GM12865 (cell line): ENCODE measurements at regions not wholly inside any gene's neighbourhood (a gene's known extent, or its start where the extent isn't known, plus 50 kb on each side); places are given as distances from the start of the nearest gene placed in this dataset.

Source experiments
- DNase-seq: peaks from one replicate; pipeline ENCODE4 v3.0.0; 2010; ENCODE audit warnings: low read depth
- H3K4me3 ChIP-seq: 2 replicates; pipeline ENCODE4 v1.5.1; 2011; ENCODE audit warnings: mild to moderate bottlenecking, low read depth, low read length, control low read depth
- CTCF ChIP-seq: IDR thresholded peaks from 2 replicates; pipeline ENCODE4 v1.5.1; 2011; ENCODE audit warnings: low read length, control low read depth, low read depth, inconsistent platforms; ENCODE audit not compliant: insufficient read depth; ENCODE audit errors: missing control alignments

DNA sequence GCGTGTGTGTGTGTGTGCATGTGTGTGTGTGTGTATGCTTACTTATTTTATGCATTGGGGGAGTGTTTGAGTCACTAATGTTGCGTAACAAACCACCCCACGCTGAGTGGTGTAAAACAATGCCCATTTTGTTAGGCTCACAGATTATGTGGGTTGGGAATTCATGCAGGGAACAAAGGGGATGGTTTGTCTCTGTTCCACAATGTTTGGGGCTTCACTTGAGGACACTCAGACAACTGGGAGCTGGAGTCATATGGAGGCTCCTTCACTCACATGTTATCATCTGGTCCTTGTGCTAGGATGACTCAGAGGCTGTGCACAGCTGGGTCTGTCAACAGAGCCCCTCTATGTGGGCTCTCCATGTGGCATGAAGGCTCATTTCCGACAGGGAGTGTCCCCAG, 51.3 kb upstream of the LARGE1 start:
- DNase-seq: no peak
- TF ChIP-seq CTCF: no peak

DNA sequence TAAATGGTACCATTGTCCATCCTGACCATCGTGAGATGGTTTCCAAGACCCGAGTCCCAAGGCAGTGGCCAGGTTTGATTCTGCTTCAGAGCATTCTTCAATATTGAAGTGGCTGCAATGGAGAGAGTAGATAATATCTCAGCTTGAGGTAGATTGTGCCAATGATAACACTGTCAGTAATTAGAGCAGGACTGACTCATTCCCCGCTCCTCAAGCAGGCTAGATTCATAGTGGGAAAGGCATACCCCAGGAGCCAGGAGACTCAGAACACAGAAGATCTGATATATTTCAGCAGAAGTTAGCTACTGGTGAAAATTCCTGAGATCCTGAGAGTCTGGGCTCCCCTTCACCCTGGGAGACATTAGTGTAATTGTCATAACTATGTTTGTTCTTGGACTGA, 55.6 kb upstream of the LARGE1 start:
- DNase-seq: no peak
- TF ChIP-seq CTCF: no peak
- H3K4me3 ChIP-seq: no peak overlapping the region

More for the DNA sequence above, 51.3 kb upstream of the LARGE1 start:
- no peak overlapping the region for H3K4me3 ChIP-seq

- no peak overlapping the region for H3K4me3 ChIP-seq
- TF ChIP-seq CTCF: no peak
- DNase-seq: no peak
Observed at GRCh38 chr22:33983558-33983957, 63.3 kb upstream of the LARGE1 start.

- TF ChIP-seq CTCF: no peak
- H3K4me3 ChIP-seq: no peak overlapping the region
- no peak for DNase-seq
Observed at GRCh38 chr22:33984211-33984610, 63.9 kb upstream of the LARGE1 start.

DNA sequence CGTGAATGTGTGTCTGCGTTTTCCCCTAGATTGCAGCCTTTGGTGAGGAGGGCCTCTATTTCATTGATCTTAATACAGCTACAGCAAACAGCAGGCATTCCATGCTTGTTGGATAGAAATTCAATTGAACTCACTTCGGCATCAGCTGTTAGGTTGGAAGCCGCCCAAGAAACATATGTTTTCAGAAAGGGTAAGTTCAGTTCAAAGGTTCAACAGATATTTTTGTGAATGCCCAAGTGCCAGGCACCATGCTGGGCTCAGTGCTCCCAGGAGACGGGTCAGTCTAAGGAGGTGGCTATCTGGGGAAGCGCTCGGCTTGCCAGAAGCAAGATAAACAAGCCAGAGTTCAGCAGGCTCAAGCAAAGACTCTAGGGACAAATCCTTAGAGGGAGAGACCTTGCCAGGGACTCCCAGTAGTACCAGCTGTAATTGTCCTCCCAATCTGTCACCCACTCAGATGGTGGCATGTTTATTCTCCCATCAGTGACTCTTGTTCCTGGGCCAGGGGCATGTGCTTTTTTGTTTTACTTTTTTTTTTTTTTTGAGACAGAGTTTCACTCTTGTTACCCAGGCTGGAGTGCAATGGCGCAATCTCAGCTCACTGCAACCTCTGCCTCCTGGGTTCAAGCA, 64.5 kb upstream of the LARGE1 start:
- TF ChIP-seq CTCF: no peak
- H3K4me3 ChIP-seq: no peak overlapping the region
- DNase-seq: no peak

- no peak for TF ChIP-seq CTCF
- DNase-seq: peak; percentile 25
- no peak overlapping the region for H3K4me3 ChIP-seq
Observed at GRCh38 chr22:33985506-33985905, 65.2 kb upstream of the LARGE1 start.

DNA sequence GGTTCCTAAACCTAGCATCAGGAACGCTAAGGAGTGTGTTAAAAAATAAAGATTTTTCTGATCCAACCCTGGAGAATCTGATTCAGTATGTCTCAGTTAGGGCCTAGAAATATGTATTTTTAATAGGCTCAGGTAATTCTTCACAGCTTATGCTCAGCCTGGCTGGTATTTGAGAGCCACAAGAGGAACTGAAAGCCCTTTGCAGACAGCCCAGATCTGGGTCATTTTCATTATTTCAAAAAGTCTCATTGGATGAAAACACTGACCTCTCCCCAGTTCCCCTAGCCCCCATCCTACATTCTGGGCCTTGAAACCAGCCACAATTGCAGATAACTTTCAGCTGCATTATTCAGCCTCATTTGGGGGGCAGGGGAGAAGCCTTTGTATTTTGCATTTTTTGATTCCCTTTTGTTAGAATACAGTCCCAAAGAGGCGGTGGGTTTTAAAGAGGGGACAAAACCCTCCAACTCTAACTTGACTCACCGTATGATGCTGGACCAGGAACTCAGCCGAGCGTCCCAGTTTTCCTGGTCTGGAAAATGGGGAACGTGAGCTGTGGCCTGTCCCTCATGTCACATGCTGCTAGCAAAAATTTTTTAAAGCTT, 66.0 kb upstream of the LARGE1 start:
- no peak overlapping the region for H3K4me3 ChIP-seq
- peak; percentile 67 for DNase-seq
- no peak for TF ChIP-seq CTCF
